ENCODE measurements at regions not wholly inside any gene's neighbourhood (a gene's known extent, or its start where the extent isn't known, plus 50 kb on each side); places are given as distances from the start of the nearest gene placed in this dataset.

DNA sequence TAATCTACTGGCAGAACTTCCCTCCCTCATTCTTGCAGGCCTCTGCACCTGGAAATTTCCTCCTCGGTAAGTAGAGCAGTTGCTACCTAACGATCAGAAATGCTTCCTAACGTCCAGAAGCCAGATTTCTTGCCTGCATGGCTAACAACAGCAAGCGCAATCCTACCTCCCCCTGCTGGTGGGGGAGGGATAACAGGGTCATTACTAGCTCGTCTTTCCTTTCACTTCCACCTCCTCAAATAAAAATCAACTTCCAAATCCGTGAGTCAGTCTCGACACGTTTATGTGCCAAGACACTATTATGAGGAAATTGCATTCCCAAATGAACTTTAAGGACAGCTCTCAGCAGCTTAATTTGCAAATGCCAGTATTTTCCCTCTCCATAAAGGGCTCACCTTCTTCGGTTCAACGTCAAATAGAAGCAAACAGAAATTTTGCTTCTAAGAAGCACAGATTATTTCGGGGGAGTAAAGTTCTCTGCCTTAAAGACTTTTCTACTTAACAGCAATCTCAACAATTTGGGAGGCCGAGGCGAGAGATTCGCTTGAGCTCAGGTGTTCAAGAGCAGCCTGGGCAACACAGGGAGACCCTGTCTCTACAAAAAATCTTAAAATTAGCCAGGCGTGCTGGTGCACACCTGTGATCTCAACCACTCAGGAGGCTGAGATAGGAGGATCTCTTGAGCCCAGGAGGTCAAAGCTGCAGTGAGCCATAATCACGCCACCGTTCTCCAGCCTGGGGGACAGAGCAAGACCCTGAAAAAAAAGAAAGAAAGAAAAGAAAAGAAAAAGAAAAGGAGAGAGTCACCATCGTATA lies 188.6 kb upstream of the PSMD7 start:
- Histone ChIP-seq H3K36me3 (ENCODE audit: low read depth) (no peaks in the 10 kb centered on the region), H3K4me1 (ENCODE audit: low read depth) (no peaks in the 10 kb centered on the region), H3K4me3 (no peak overlapping the region), H3K9me3 (no peaks in the 10 kb centered on the region)
- intact Hi-C loops (cut with DNase I, micrococcal nuclease) = no loop called here
- TF ChIP-seq, protein P1, sequence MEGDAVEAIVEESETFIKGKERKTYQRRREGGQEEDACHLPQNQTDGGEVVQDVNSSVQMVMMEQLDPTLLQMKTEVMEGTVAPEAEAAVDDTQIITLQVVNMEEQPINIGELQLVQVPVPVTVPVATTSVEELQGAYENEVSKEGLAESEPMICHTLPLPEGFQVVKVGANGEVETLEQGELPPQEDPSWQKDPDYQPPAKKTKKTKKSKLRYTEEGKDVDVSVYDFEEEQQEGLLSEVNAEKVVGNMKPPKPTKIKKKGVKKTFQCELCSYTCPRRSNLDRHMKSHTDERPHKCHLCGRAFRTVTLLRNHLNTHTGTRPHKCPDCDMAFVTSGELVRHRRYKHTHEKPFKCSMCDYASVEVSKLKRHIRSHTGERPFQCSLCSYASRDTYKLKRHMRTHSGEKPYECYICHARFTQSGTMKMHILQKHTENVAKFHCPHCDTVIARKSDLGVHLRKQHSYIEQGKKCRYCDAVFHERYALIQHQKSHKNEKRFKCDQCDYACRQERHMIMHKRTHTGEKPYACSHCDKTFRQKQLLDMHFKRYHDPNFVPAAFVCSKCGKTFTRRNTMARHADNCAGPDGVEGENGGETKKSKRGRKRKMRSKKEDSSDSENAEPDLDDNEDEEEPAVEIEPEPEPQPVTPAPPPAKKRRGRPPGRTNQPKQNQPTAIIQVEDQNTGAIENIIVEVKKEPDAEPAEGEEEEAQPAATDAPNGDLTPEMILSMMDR (IDR thresholded peaks at IDR 0.05) = peak; percentile 43
- ATAC-seq (peak; percentile 86), DNase-seq (peak in 2 of 3 donors; percentile 47 to 71)

DNA sequence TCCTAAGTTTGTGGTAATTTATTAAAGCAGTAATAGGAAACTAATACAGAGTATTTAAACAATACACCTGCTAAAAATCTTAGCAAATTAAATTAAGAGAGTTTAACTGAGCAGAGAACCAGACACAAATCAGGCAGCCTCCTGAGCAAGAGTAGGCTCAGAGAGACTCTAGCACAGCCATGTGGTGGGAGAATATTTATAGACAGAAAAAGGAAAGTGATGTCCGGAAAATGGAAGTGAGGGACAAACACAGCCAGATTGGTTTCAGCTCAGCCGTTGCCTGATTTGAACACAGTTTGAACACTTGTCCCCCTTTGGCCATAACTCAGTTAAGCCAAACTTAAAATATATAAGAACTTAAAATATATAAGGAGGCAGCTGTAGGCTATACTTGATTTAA lies 192.6 kb upstream of the PSMD7 start:
- H3K4me1 ChIP-seq (ENCODE audit: low read depth) = no peaks in the 10 kb centered on the region
- no peak for DNase-seq
- H3K4me3 ChIP-seq = no peak overlapping the region
- no peaks in the 10 kb centered on the region for H3K36me3 ChIP-seq (ENCODE audit: low read depth)
- no peaks in the 10 kb centered on the region for H3K9me3 ChIP-seq
- intact Hi-C loops (cut with DNase I, micrococcal nuclease) = no loop called here
- TF ChIP-seq, protein P1 (IDR thresholded peaks at IDR 0.05) = no peak
- no peak for ATAC-seq

DNA sequence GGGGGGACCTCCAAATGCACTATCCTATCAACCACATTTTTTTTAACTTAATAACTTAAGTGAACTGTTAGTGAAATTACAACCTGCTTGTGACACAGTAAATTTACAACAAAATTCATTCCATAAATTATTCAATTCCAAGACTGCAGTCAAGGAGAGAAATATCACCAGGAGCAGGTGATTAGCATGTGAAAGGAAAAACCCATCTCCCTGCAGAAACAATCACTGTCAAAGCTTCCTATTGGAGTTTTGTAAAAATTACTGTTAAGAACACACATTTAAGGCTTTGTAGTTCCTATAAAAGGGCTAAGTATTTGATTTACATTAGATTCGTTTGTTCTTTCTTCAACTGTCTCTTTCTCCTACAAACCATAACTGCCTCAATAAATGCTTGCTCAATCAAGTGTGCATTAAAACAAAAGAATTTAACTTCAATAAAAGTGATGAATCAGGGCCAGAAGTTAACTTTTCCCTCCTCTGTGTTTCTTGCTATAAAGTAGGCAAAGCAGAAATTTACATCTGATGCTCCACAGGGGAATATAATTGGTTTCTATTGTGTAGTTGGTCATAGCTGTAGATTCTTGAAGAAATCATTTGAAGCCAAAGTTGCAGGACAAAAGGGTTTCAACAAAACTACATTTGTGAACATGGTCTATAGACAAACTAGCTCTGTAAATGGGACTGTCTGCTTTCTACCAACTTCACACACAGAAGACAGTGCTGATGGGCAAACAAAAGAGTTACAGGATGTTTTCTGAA lies 195.1 kb upstream of the PSMD7 start:
- Histone ChIP-seq H3K4me3 (no peak overlapping the region), H3K36me3 (ENCODE audit: low read depth) (no peaks in the 10 kb centered on the region), H3K9me3 (no peaks in the 10 kb centered on the region), H3K4me1 (ENCODE audit: low read depth) (no peaks in the 10 kb centered on the region)
- TF ChIP-seq, protein P1 (IDR thresholded peaks at IDR 0.05) = no peak
- intact Hi-C loops (cut with DNase I, micrococcal nuclease) = no loop called here
- DNase-seq = no peak
- no peak for ATAC-seq

DNA sequence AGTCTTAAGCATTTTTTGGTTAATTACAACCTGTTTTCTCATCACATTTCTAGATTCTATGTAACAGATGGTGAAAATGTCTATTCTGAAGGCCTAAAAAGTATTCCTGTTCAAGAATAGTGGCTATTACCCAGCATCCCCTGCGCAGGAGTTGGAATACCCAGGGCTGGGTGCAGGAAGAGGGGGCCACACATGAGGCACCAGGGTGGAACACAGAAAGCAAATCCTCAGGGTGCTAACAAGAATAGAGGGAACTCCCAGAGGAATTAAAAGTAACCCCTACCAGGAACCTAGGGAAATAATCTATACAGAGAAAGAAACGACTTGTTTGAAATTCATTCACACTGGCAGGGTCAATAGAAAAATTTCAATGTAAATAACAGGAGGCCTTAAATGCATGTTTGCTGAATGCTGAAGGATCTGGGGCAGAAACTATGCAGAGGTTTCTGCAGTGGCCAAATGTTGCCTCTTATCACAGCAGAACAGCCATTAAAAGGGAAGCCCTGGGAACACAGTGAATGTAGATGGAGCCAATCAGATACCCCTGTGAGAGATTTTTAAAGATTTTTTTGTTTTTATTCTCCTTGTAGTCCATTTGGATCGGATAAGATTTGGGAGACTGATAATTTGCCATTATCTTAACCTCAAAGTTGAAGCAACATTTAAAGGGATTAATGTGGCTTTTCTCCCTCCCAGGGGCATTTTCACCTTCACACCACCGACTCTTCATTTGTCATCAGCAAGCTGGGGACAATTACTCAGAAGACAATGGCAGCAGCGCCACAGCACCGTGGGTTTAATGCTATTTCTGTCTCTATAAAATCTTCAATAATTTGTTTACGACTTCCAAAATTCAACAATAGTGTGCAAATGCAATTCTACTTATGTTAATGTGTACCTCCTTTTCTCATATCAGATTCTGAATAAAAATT lies 196.0 kb upstream of the PSMD7 start:
- no peak overlapping the region for H3K4me3 ChIP-seq
- H3K9me3 ChIP-seq = no peaks in the 10 kb centered on the region
- DNase-seq = no peak
- no peaks in the 10 kb centered on the region for H3K36me3 ChIP-seq (ENCODE audit: low read depth)
- no peaks in the 10 kb centered on the region for H3K4me1 ChIP-seq (ENCODE audit: low read depth)
- TF ChIP-seq, protein P1 (IDR thresholded peaks at IDR 0.05) = no peak
- no peak for ATAC-seq
- intact Hi-C loops (cut with DNase I, micrococcal nuclease) = no loop called here

DNA sequence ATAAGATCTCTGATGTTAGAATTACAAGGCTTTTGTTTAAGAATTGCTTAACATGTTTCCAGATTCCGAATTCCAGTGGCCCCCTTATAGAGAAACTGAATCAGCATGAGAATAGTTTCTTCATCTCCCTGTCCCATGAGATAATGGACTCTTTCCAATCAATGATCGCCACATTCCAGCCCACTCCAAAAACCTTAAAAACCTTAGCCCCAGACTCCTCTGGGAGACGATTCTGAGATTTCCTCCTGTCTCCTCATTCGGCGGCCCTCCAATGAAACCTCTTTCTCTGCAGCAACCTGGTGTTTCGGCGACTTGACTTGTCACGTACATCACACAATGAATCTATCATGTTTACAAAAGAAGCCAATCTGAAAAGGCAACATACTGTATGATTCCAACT lies 197.1 kb upstream of the PSMD7 start:
- DNase-seq = no peak
- Histone ChIP-seq H3K4me1 (ENCODE audit: low read depth) (no peaks in the 10 kb centered on the region), H3K9me3 (no peaks in the 10 kb centered on the region), H3K4me3 (no peak overlapping the region), H3K36me3 (ENCODE audit: low read depth) (no peaks in the 10 kb centered on the region)
- TF ChIP-seq, protein P1 (IDR thresholded peaks at IDR 0.05) = no peak
- intact Hi-C loops (cut with DNase I, micrococcal nuclease) = no loop called here
- no peak for ATAC-seq
